Fibroblast of gingiva (primary cell): ENCODE measurements at regions not wholly inside any gene's neighbourhood (a gene's known extent, or its start where the extent isn't known, plus 50 kb on each side); places are given as distances from the start of the nearest gene placed in this dataset.

Experiments used
- DNase-seq: peaks from one replicate; pipeline ENCODE4 v3.0.0-alpha.2; 2011; ENCODE audit warnings: low read depth

GRCh38 chr2:104408266-104408665 is 445.6 kb upstream of the POU3F3 start:
- DNase-seq = no peak

GRCh38 chr2:104410136-104410535 is 443.8 kb upstream of the POU3F3 start:
- DNase-seq = no peak

DNA sequence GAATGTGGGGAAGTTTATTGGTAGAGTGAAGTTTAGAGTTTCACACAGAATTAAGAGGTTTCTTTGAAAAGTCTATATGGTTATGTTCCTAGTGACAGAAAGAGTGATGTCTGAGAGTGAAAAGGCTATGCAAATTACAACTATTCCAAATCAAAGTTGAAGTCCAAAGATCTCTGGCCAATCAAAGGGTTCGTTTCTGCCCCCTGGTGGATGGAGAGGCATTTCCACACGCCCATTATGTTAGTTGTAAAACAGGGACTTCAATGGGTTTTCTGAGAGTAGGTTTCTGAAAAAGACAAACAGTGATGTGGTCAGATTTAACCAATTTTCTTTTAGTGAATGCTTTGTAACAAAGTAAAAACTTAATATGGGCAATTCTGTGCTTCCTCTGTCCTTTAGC is 441.5 kb upstream of the POU3F3 start:
- no peak for DNase-seq

DNA sequence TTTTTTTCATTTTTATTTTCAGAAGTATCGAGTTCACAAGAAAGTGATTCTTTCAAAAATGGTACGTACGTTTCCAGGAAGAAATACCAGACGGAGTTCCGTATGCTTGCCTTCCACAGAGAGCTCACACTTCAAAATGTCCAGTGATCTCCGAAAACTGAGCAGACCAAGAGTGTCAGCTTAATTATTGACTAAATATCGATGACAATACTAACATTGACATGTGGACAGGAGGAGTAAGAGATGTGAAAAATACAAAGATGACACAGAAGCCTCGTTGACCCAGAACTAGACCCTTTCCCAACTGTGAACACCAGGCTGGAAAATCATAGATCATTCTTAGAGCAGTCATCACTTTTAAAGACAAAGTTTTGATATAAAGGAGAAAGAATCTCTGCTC is 440.0 kb upstream of the POU3F3 start:
- no peak for DNase-seq

DNA sequence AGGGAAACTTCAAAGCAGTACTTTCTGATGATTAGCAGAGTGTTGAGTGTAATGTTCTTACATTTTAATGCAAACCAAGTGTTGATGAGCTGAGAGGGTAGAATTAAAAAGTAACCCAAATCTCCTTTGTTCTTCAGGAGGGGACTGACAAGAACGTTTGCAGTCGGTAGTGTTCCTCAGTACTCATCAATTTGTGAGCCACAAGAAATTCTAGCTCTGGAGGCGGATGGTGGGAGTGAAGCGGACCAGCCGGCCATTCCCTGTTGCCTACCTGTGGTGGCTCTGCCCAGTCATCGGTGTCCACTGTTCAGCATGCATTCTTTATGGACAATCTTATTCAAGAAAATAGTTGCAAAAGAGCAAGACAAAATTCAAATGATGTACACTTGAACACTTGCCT is 438.6 kb upstream of the POU3F3 start:
- DNase-seq = no peak

- no peak for DNase-seq
These were observed 437.4 kb upstream of the POU3F3 start for GRCh38 chr2:104416339-104417000.

DNA sequence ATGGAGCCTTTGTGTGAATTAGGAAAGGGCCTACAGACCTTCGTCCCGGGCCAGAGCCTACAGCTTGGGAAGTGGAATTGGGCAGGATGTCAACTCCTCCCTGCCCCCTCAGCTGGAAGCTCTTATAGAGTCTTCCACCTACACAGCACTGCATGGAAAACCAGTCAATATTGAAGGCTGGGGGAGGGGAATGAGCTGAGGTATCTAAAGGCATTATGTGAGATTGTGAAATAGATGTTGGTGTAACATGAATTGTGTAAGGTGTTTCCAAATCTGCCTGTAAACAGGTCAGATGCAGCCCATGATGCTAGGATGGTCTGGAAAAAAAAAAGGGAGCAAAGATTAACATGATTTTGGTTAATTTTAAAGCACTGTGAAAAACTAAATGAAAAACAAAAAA is 433.5 kb upstream of the POU3F3 start:
- no peak for DNase-seq

DNA sequence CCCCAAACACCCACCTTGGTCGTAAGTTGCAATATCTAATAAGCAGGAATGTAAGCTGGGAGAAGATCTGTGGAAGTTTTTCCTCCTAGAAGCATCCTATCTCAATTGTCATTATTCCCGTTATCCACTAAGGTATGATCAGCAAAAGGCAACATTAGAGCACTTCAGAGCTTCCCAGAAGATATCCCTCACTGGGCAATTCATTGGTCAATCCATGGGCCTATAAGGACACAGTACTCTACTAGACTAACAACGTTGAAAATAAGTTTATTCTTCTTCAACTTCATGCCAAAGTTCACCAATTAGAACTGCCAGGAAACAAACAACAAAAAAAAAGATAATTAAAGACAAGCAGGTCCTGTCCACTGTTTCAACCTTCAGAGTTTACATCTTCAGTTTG is 433.0 kb upstream of the POU3F3 start:
- DNase-seq = no peak

- DNase-seq = no peak
These were observed 427.9 kb upstream of the POU3F3 start for GRCh38 chr2:104425850-104426595.

GRCh38 chr2:104428155-104428554 is 425.8 kb upstream of the POU3F3 start:
- DNase-seq = no peak

GRCh38 chr2:104429639-104430358 is 424.1 kb upstream of the POU3F3 start:
- DNase-seq = no peak

DNA sequence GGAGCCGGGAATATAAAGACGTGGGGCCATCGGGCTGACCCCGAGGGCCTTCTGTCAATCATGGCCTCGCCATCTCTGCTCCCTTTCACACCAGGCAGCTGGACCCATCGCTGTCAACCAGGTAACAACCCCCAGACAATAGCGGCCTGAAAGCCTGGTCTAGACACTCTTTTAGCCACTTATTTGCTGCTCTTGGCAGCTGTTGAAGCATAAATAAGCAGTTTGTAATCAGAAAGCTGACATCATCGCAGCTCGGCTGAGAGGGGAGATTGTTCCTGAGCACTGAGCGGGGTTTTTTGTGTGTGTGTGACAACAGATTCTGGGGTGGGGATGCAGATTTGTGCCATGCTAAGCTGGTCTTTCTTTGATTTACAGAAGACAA is 423.6 kb upstream of the POU3F3 start:
- DNase-seq = no peak

DNA sequence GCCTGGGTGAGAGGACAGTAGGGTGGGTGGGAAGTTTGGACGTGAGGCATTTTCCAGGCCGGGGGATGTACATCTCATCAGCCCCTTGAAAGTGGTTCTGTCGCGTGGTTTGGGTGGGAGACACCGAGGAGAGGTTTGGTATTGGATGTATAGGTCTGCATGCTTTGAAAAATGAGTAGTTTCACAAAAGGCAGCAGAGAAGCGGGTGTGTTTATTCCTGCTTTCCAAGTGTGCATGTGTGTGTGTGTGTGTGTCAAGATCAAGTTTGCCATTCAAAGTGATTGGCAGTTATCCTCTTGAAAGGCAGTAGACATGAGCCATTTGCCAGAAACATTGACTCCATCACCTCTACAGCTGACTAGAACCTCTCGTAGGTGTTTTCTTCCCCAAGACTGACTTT is 423.1 kb upstream of the POU3F3 start:
- no peak for DNase-seq

GRCh38 chr2:104431701-104432121 is 422.2 kb upstream of the POU3F3 start:
- DNase-seq = no peak

DNA sequence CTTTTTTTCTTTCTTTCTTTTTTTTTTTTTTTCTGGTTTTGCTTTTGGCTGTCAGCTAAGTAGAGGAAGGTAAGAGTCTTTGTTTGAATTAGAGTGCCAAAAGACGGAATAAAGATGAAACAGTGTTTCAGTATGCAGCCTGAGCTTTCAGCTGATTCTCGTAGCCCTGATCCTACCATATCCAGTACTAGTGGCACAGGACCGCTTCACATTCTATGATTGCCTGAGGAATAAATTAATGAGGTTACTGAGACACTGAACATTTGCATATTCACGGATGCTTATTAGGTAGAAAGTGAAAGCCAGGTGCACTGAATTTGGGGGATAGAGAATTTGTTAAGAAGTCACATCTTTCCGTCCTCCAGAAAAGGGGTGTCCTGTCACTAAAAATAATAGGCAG is 421.5 kb upstream of the POU3F3 start:
- DNase-seq = no peak

GRCh38 chr2:104432991-104433390 is 420.9 kb upstream of the POU3F3 start:
- no peak for DNase-seq

GRCh38 chr2:104433657-104434056 is 420.3 kb upstream of the POU3F3 start:
- no peak for DNase-seq

DNA sequence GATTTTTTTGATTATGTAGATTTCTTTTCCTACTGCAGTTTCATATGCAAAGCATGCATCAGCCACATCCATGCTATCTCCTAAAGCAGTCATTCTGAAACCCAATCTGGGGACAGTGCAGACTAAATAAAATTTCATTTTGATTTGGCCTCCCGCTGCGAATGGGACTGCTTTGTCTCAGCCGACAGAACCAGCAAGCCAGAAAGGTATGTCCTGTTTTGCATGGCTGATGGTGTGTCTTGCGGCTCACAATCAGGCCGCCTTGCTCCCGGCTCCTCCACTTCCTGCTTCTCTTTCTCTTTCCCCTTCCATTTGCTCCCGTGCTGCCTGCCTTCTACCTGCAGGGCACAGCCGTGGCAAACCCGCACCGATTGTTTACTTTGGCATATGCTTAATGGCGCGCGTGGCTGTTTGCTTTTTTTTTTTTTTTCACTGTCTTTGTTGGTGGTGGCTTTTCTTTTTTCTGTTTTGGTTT is 419.6 kb upstream of the POU3F3 start:
- DNase-seq = peak; percentile 21

- DNase-seq = no peak
These were observed 418.9 kb upstream of the POU3F3 start for GRCh38 chr2:104434966-104435365.

DNA sequence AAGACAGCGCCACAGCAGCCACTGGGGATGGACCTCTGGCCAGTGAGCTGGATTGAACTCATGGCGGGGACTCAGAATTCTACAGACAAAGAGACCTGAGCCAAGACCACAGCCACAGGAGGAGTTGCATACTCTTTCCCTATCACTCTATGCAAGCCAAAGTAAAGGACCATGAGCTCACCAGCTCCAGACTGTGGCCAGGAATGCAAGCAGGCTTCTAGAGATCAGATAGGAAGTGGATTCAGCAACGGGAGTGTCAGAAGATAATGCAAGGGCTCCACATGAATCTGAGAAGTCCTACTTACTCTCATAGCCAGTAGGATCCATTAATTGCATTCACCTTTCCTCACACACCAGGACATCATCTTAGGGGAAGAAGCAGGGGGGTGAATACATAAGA is 415.4 kb upstream of the POU3F3 start:
- no peak for DNase-seq

- no peak for DNase-seq
These were observed 410.8 kb upstream of the POU3F3 start for GRCh38 chr2:104443145-104443544.

GRCh38 chr2:104444392-104444791 is 409.5 kb upstream of the POU3F3 start:
- peak; percentile 40 for DNase-seq

GRCh38 chr2:104444889-104445288 is 409.0 kb upstream of the POU3F3 start:
- DNase-seq = no peak
